SU-DHL-6 (cell line): ENCODE measurements at regions not wholly inside any gene's neighbourhood (a gene's known extent, or its start where the extent isn't known, plus 50 kb on each side); places are given as distances from the start of the nearest gene placed in this dataset.

Experiments used
- H2AFZ ChIP-seq: fragments of 200-600 bp; sonication (generic); 2 replicates; pipeline ENCODE4 v1.6.1; 2014; ENCODE audit warnings: low read depth, mild to moderate bottlenecking, moderate library complexity, mixed read lengths, antibody characterized with exemption, low read length; ENCODE audit not compliant: severe bottlenecking
- H3F3A ChIP-seq: fragments of 200-600 bp; shearing (Covaris generic); 2 replicates; pipeline ENCODE4 v1.6.0; 2016; ENCODE audit warnings: antibody characterized with exemption, mild to moderate bottlenecking; ENCODE audit not compliant: insufficient read depth
- H3K27ac ChIP-seq: fragments of 200-600 bp; sonication (generic); 2 replicates; pipeline ENCODE4 v1.5.1; 2016; ENCODE audit warnings: low read depth, mild to moderate bottlenecking, low read length, moderate library complexity, mixed read lengths
- H3K27me3 ChIP-seq: fragments of 200-600 bp; sonication (generic), shearing (Covaris generic); 2 replicates; pipeline ENCODE4 v1.6.0; 2014; ENCODE audit warnings: mild to moderate bottlenecking, low read length
- H3K36me3 ChIP-seq: fragments of 200-600 bp; sonication (generic); 2 replicates; pipeline ENCODE4 v1.6.1; 2014; ENCODE audit warnings: mild to moderate bottlenecking, low read length, mixed read lengths
- H3K4me2 ChIP-seq: fragments of 300-600, 200-600 bp; shearing (Covaris generic), sonication (generic); 2 replicates; pipeline ENCODE4 v1.6.0; 2014; ENCODE audit warnings: low read length, low read depth, mild to moderate bottlenecking; ENCODE audit not compliant: poor library complexity, severe bottlenecking
- H3K4me3 ChIP-seq: fragments of 200-600 bp; sonication (generic); 2 replicates; pipeline ENCODE4 v1.5.1; 2014; ENCODE audit warnings: antibody characterized with exemption, low read length, mild to moderate bottlenecking, mixed read lengths; ENCODE audit not compliant: insufficient read depth, poor library complexity, severe bottlenecking
- H3K79me2 ChIP-seq: fragments of 200-600 bp; sonication (generic); 2 replicates; pipeline ENCODE4 v1.6.1; 2014; ENCODE audit warnings: mild to moderate bottlenecking, low read length, moderate library complexity; ENCODE audit not compliant: insufficient read depth
- H3K9ac ChIP-seq: fragments of 200-600 bp; sonication (generic); 2 replicates; pipeline ENCODE4 v1.7.0; 2014; ENCODE audit warnings: mild to moderate bottlenecking, low read length
- H3K9me2 ChIP-seq: fragments of 200-600 bp; sonication (generic); replicated peaks from 2 replicates; pipeline ENCODE4 v1.6.1; 2014; ENCODE audit warnings: low read length; ENCODE audit not compliant: insufficient read depth
- H3K9me3 ChIP-seq: fragments of 200-600 bp; sonication (generic); 2 replicates; pipeline ENCODE4 v1.6.1; 2014; ENCODE audit warnings: low read length, mixed read lengths; ENCODE audit not compliant: insufficient read depth
- H4K20me1 ChIP-seq: fragments of 200-600 bp; sonication (generic); 2 replicates; pipeline ENCODE4 v1.6.1; 2014; ENCODE audit warnings: low read depth, mild to moderate bottlenecking, antibody characterized with exemption, low read length, moderate library complexity, mixed read lengths
- CTCF ChIP-seq: fragments of 200-600 bp; sonication (generic); IDR thresholded peaks from one replicate; pipeline ENCODE4 v1.5.1; 2017; ENCODE audit warnings: antibody characterized with exemption, mild to moderate bottlenecking, low read length, moderate library complexity; ENCODE audit not compliant: insufficient read depth, poor library complexity, severe bottlenecking
- EZH2phosphoT487 ChIP-seq: fragments of 200-600 bp; sonication (generic), shearing (Covaris generic); conservative IDR thresholded peaks from 2 replicates; pipeline ENCODE4 v1.6.1; 2018; ENCODE audit warnings: mild to moderate bottlenecking, antibody characterized with exemption, low read length, moderate library complexity, mixed read lengths

DNA sequence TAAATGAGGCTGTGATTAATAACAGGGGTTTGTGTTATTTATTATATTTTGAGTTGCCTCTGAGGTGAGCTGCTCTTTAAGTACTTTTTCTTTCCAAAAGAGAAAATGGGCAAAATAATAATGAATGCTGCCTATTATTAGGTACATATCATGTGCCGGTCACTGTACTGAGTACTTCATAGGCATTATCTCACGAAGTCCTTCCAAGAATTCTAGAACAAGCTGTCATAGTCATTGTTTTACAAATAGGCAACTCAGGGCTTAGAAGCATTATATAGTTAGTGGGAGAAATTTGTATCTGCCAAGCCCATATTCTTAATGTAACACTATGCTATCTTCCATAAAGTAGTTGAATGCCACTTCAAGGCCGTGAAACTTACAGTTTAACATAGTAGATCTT, 628.7 kb downstream of the CCDC171 start:
- no peak overlapping the region for H3K4me2 ChIP-seq
- no peaks in the 10 kb centered on the region for H3K9me2 ChIP-seq
- no peaks in the 10 kb centered on the region for H4K20me1 ChIP-seq
- no peak overlapping the region for H3K4me3 ChIP-seq
- H3K9ac ChIP-seq, result no peak overlapping the region
- no peak overlapping the region for H2AFZ ChIP-seq
- H3K27me3 ChIP-seq, result no peaks in the 10 kb centered on the region
- no peaks in the 10 kb centered on the region for H3K36me3 ChIP-seq
- no peaks in the 10 kb centered on the region for H3F3A ChIP-seq
- H3K79me2 ChIP-seq, result no peaks in the 10 kb centered on the region
- no peak overlapping the region for H3K27ac ChIP-seq
- no peak for TF ChIP-seq CTCF
- no peaks in the 10 kb centered on the region for H3K9me3 ChIP-seq

DNA sequence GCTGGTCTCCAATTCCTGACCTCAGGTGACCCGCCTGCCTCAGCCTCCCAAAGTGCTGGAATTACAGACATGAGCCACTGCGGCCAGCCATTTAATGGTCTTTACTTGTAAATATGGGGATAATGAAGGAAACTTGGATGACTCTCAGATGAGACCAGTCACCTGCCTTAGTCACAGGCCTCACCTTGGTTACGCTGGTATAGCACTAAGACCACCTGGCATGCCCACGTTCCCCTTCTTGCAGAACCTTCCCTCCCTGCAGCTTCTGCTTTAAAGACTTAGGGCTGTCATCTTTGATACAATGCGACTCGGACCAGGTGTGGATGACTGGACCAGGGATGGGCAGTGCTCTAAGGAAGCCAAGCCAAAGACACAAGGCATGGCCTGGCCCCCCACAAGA, 629.9 kb downstream of the CCDC171 start:
- Histone ChIP-seq H3K4me3 (no peak overlapping the region), H3K9me3 (no peaks in the 10 kb centered on the region), H3F3A (no peaks in the 10 kb centered on the region), H4K20me1 (no peaks in the 10 kb centered on the region), H3K36me3 (no peaks in the 10 kb centered on the region), H3K79me2 (no peaks in the 10 kb centered on the region), H3K27me3 (no peaks in the 10 kb centered on the region), H3K9me2 (no peaks in the 10 kb centered on the region), H3K9ac (no peak overlapping the region), H3K4me2 (no peak overlapping the region), H3K27ac (no peak overlapping the region), H2AFZ (no peak overlapping the region)
- no peak for TF ChIP-seq EZH2phosphoT487
- TF ChIP-seq CTCF, result no peak

DNA sequence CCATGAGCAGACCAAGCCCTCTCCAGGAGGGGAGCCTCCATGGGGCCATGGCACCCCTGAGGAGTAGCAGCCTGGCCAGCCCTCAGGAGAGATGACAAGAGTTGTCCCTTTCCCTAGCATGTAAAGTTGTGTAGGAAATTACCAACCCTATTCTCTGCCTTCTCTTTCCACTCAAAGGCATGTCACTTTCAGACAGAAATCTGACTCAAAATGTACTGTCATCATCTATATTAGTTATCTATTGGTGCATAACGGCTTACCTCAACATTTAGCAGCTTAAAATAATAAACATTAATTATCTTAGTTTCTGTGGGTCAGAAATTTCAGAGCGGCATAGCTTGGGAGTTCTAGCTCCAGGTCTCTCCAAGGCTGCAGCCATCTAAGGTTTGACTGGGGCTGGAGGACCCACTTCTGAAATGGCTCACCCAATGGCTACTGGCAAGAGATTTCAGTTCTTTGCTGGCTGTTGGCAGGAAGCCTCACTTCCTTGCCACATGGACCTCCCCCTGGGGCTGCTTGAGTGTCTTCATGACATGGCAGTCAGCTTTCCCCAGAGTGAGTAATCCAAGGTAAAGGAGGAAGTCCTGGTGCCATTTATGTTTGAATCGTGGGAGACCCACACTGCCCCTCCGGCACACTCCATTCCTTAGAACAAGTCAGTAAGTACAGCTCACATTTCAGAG, 632.3 kb downstream of the CCDC171 start:
- no peaks in the 10 kb centered on the region for H4K20me1 ChIP-seq
- H3K9ac ChIP-seq, result no peak overlapping the region
- H3K4me2 ChIP-seq, result no peak overlapping the region
- no peaks in the 10 kb centered on the region for H3K9me3 ChIP-seq
- H3K9me2 ChIP-seq, result no peaks in the 10 kb centered on the region
- H3K36me3 ChIP-seq, result no peaks in the 10 kb centered on the region
- H3K27ac ChIP-seq, result no peak overlapping the region
- no peaks in the 10 kb centered on the region for H3K27me3 ChIP-seq
- H3F3A ChIP-seq, result no peaks in the 10 kb centered on the region
- no peaks in the 10 kb centered on the region for H3K79me2 ChIP-seq
- no peak overlapping the region for H2AFZ ChIP-seq
- no peak for TF ChIP-seq CTCF
- TF ChIP-seq EZH2phosphoT487, result no peak
- H3K4me3 ChIP-seq, result no peak overlapping the region
